ENCODE measurements at regions not wholly inside any gene's neighbourhood (a gene's known extent, or its start where the extent isn't known, plus 50 kb on each side); places are given as distances from the start of the nearest gene placed in this dataset.
"Not testable (repeated sequence)": the region's sequence is repeated elsewhere in the genome, so short reads cannot be mapped to it uniquely, and the experiment has no call there.

DNA sequence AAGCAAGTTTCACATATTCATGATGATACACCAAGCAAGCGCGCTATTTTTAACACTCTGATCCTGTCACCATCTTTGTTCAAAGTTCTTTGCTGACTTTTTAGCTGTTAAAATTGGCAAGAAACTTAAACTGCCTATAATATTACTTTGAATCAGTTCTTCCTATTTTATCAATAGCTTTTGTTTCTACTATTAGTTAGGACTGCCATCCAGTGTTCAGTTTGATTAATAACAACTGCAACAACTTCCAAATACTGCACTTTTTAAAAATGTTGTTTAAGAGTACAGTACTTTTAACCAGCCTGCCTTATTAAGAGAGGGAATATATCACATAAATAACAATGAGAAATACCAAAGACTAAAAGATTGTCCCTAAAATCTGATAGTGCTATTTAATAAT lies 614.3 kb downstream of the FAM133A start:
- Mint-ChIP-seq H3K27me3 (no peaks in the 10 kb centered on the region), H3K4me1 (ENCODE audit: low read depth) (peaks cover 14% of the 10 kb centered on the region), H3K9me3 (ENCODE audit: low read depth) (peaks cover 17% of the 10 kb centered on the region), H3K36me3 (ENCODE audit: insufficient read depth) (no peaks in the 10 kb centered on the region), H3K27ac (no peak overlapping the region), H3K4me3 (ENCODE audit: low read depth) (no peak overlapping the region)
- TF ChIP-seq, protein P1, sequence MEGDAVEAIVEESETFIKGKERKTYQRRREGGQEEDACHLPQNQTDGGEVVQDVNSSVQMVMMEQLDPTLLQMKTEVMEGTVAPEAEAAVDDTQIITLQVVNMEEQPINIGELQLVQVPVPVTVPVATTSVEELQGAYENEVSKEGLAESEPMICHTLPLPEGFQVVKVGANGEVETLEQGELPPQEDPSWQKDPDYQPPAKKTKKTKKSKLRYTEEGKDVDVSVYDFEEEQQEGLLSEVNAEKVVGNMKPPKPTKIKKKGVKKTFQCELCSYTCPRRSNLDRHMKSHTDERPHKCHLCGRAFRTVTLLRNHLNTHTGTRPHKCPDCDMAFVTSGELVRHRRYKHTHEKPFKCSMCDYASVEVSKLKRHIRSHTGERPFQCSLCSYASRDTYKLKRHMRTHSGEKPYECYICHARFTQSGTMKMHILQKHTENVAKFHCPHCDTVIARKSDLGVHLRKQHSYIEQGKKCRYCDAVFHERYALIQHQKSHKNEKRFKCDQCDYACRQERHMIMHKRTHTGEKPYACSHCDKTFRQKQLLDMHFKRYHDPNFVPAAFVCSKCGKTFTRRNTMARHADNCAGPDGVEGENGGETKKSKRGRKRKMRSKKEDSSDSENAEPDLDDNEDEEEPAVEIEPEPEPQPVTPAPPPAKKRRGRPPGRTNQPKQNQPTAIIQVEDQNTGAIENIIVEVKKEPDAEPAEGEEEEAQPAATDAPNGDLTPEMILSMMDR (IDR thresholded peaks at IDR 0.05; ENCODE audit: unreplicated experiment), result peak; percentile 56
- DNase-seq (ENCODE audit: low spot score, unreplicated experiment), result no peak

GRCh38 chrX:94288972-94289371 lies 615.0 kb downstream of the FAM133A start:
- no peaks in the 10 kb centered on the region for H3K36me3 Mint-ChIP-seq (ENCODE audit: insufficient read depth)
- no peak for DNase-seq (ENCODE audit: low spot score, unreplicated experiment)
- H3K4me1 Mint-ChIP-seq (ENCODE audit: low read depth), result peaks cover 14% of the 10 kb centered on the region
- H3K27me3 Mint-ChIP-seq, result no peaks in the 10 kb centered on the region
- peaks cover 11% of the 10 kb centered on the region for H3K9me3 Mint-ChIP-seq (ENCODE audit: low read depth)
- TF ChIP-seq, protein P1 (IDR thresholded peaks at IDR 0.05; ENCODE audit: unreplicated experiment), result no peak
- H3K4me3 Mint-ChIP-seq (ENCODE audit: low read depth), result no peak overlapping the region
- no peak overlapping the region for H3K27ac Mint-ChIP-seq

DNA sequence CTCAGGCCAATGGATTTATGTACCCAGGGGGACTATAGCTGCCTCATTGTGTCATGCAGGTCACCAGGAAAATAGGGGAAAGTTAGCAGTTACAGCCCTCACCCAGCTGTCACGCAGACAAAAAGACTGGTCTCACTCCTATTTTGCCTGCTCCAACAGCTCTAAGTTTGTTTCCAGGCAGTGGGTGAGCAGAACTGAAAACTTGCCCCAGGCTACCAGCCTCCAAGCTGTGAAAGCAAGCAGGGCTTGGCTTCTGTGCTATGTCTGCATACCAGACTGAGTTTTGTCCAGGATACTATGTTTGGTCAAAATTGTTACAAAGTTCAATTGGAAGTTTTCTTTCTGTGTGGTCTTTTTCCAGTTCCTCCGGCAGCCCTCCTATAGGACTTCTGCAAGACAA lies 628.4 kb downstream of the FAM133A start:
- H3K4me1 Mint-ChIP-seq (ENCODE audit: low read depth), result no peaks in the 10 kb centered on the region
- no peaks in the 10 kb centered on the region for H3K27me3 Mint-ChIP-seq
- H3K36me3 Mint-ChIP-seq (ENCODE audit: insufficient read depth), result peaks cover 3% of the 10 kb centered on the region
- H3K27ac Mint-ChIP-seq, result no peak overlapping the region
- no peak for DNase-seq (ENCODE audit: low spot score, unreplicated experiment)
- peaks cover 43% of the 10 kb centered on the region for H3K9me3 Mint-ChIP-seq (ENCODE audit: low read depth)
- no peak overlapping the region for H3K4me3 Mint-ChIP-seq (ENCODE audit: low read depth)
- TF ChIP-seq, protein P1 (IDR thresholded peaks at IDR 0.05; ENCODE audit: unreplicated experiment), result no peak

DNA sequence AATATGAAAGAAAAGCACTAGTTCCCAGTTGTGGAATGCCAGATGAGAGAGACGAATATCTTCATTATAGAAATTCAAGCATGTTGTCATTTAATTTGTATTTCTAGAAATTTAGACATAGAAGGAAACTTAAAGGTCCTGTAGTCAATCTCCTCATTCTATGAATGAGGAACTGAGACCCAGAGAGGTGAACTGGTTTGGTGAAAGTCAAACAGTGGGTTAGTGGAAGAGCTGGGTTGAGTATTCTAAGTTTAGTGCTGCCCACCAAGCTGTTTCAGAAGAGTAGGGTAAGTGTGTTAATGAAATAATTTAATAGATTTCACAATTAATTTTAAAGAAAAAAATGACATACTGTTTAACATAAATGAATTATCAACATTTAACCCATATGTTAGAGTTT lies 655.2 kb downstream of the FAM133A start:
- TF ChIP-seq, protein P1 (IDR thresholded peaks at IDR 0.05; ENCODE audit: unreplicated experiment), result no peak
- Mint-ChIP-seq H3K4me3 (ENCODE audit: low read depth) (no peak overlapping the region), H3K9me3 (ENCODE audit: low read depth) (peaks cover 2% of the 10 kb centered on the region), H3K36me3 (ENCODE audit: insufficient read depth) (no peaks in the 10 kb centered on the region), H3K27ac (no peak overlapping the region), H3K4me1 (ENCODE audit: low read depth) (no peaks in the 10 kb centered on the region), H3K27me3 (no peaks in the 10 kb centered on the region)
- DNase-seq (ENCODE audit: low spot score, unreplicated experiment), result no peak

DNA sequence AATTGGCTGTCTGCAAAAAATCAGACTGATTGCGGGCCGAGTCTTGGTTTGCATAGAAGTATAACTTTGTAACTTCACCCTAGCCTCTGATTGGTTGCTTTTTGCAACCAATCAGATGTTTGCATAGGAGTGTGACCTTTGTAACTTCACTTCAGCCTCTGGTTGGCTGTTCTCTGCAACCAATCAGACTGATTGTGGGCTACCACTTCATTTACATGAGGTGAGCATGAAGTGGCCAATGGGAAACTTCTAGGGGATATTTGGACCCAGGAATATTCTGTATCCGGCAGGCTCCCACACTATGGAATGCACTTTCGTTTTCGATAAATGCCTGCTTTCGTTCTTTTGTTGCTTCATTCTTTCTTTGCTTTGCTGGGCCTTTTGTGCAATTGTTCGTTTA lies 667.7 kb downstream of the FAM133A start:
- H3K9me3 Mint-ChIP-seq (ENCODE audit: low read depth); H3K27me3 Mint-ChIP-seq; H3K4me3 Mint-ChIP-seq (ENCODE audit: low read depth); H3K27ac Mint-ChIP-seq; H3K4me1 Mint-ChIP-seq (ENCODE audit: low read depth); DNase-seq (ENCODE audit: low spot score, unreplicated experiment); H3K36me3 Mint-ChIP-seq (ENCODE audit: insufficient read depth): not testable (repeated sequence)

DNA sequence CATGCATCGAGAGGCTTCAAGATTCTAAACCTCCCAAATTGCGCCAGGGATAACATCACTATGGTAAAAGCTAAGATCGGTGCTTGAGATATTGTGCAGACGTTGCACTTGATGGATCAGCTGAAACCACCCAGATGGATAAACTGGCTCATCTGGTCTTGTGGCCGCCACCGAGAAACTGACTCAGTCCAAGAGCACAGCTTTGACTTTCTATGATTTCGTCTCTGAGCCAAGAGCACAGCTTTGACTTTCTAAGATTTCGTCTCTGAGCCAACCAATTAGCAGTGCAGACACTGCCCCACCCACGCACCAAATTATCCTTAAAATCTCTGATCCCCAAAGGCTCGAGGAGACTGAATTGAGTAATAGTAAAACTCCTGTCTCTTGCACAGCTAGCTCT lies 687.2 kb downstream of the FAM133A start:
- Mint-ChIP-seq H3K9me3 (ENCODE audit: low read depth) (peaks cover 24% of the 10 kb centered on the region), H3K4me1 (ENCODE audit: low read depth) (peaks cover 6% of the 10 kb centered on the region), H3K36me3 (ENCODE audit: insufficient read depth) (no peaks in the 10 kb centered on the region), H3K27me3 (no peaks in the 10 kb centered on the region), H3K4me3 (ENCODE audit: low read depth) (no peak overlapping the region), H3K27ac (no peak overlapping the region)
- no peak for DNase-seq (ENCODE audit: low spot score, unreplicated experiment)
- TF ChIP-seq, protein P1 (IDR thresholded peaks at IDR 0.05; ENCODE audit: unreplicated experiment), result no peak
